ENCODE measurements at regions not wholly inside any gene's neighbourhood (a gene's known extent, or its start where the extent isn't known, plus 50 kb on each side); places are given as distances from the start of the nearest gene placed in this dataset.

DNA sequence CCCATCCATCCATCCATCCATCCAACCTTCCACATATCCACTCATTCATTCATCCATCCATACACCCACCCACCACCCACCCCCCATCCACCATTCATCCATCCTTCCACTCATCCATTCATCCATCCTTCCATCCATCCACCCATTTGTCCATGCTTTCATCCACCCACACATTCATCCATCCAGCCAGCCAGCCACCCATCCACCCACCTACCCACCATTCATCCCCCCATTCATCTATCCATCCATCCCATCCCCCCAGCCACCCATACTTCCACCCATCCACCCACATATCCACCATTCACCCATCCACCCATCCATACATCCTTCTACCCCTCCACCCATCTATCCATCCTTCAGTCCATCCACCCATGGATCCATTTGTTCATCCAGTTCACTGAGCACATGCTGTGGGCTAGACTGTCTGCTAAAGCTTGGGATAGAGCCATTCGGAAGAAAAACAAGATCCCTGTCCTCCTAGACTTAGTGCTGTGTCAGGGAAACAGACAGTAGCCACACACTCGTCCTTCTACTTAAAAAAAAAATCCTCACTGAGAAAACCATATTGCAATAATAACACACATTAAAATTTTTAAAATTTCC, 377.5 kb downstream of the ADGRD1 start:
- Histone ChIP-seq H3K4ac (ENCODE audit: low read depth, low read length) (no peak overlapping the region), H2AK9ac (replicated peaks; ENCODE audit: low read depth, low read length, poor library complexity) (no peak overlapping the region), H2AFZ (replicated peaks; ENCODE audit: low read length, poor library complexity) (no peak overlapping the region), H3K79me1 (ENCODE audit: low read depth in 1 of 2, low read length in 2 of 2) (no peaks in the 10 kb centered on the region), H4K91ac (ENCODE audit: insufficient read depth, low read depth, low read length) (no peak overlapping the region), H2BK5ac (ENCODE audit: low read depth, low read length, poor library complexity, severe bottlenecking) (no peak overlapping the region), H2AK5ac (ENCODE audit: low read depth, low read length) (no peak overlapping the region), H3K56ac (ENCODE audit: extremely low read depth, insufficient read depth, low read length) (no peak overlapping the region), H3K9ac (ENCODE audit: low read depth, low read length) (no peak overlapping the region), H3K9me1 (ENCODE audit: insufficient read depth, low read length) (no peaks in the 10 kb centered on the region), H2BK15ac (ENCODE audit: low read depth, low read length) (no peak overlapping the region), H3K9me3 (ENCODE audit: control insufficient read depth, insufficient read depth, low read length) (peaks cover 13% of the 10 kb centered on the region; the same call in 1 of the 2 replicates), H4K5ac (ENCODE audit: low read depth, low read length) (no peak overlapping the region), H3K14ac (replicated peaks; ENCODE audit: low read depth, low read length) (no peak overlapping the region), H3K4me2 (ENCODE audit: low read depth, low read length) (no peak overlapping the region), H3K18ac (ENCODE audit: low read depth, low read length) (no peak overlapping the region), H3K27ac (ENCODE audit: insufficient read depth, low read length) (no peak overlapping the region), H2BK120ac (ENCODE audit: low read depth, low read length) (no peak overlapping the region), H3K23ac (ENCODE audit: low read depth, low read length) (no peak overlapping the region), H3K36me3 (ENCODE audit: control insufficient read depth, insufficient read depth, low read length) (no peaks in the 10 kb centered on the region), H2BK20ac (ENCODE audit: low read depth, low read length) (no peak overlapping the region), H3K4me1 (ENCODE audit: control insufficient read depth, insufficient read depth, low read length) (no peaks in the 10 kb centered on the region), H4K20me1 (ENCODE audit: insufficient read depth, low read length) (no peaks in the 10 kb centered on the region), H4K8ac (ENCODE audit: low read depth in 2 of 2, low read length in 2 of 2) (no peak overlapping the region), H3K4me3 (ENCODE audit: insufficient read depth, low read depth, low read length) (no peak overlapping the region), H3K27me3 (ENCODE audit: control insufficient read depth, insufficient read depth, low read length) (no peaks in the 10 kb centered on the region)
- no CpG with 5 or more reads among the region's 2 CpGs for WGBS, 2 experiments (ENCODE audit: extremely low coverage in 2 of 2, insufficient read length in 1 of 2)
- no peak for DNase-seq
- dilution Hi-C loops (cut with HindIII; ENCODE audit: low sequenced_read_pairs, unreplicated experiment) = no loop called here
- in situ Hi-C loops (cut with MboI; ENCODE audit: low sequenced_read_pairs) = no loop called here
- TF ChIP-seq BHLHE40 (IDR thresholded peaks at IDR 0.05; ENCODE audit: low read depth, low read length) = no peak
- TF ChIP-seq MXI1 (IDR thresholded peaks at IDR 0.05; ENCODE audit: borderline replicate concordance, low read depth, low read length) = no peak
- no peak for TF ChIP-seq SMC3 (IDR thresholded peaks at IDR 0.05; ENCODE audit: low read depth, low read length)
- BruUV-seq (replicated peaks) = no TSS peak
- no peak for ATAC-seq (ENCODE audit: low read depth)
- ChIA-PET CTCF (no interaction called here), POLR2A (ENCODE audit: unreplicated experiment) (no interaction called here)
- intact Hi-C loops (cut with micrococcal nuclease) = no loop called here

Data from IMR-90 (cell line).